ENCODE measurements at regions not wholly inside any gene's neighbourhood (a gene's known extent, or its start where the extent isn't known, plus 50 kb on each side); places are given as distances from the start of the nearest gene placed in this dataset.

DNA sequence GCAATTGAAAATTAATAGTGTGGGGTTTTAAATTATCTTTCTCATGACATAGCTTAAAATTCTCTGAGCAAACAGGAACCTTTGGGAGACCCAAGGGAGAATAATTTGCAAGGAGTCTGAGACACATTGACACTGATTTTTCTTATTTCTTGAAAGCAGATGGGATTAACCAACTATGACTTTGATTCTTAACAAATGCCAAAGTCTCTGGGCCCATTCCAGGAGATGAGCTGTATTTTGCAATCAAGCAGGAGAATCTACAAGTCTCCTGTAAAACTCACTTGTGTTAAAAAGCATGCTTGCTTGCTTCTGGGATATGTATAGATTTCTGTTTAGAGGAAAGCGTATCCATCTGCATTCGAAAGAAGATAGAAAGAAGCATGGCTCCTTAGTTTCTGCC is 71.3 kb upstream of the STT3B start:
- H3K4me2 ChIP-seq (ENCODE audit: low read depth, low read length, poor library complexity, severe bottlenecking): peak overlapping the region; percentile 86
- no peak overlapping the region for H2AFZ ChIP-seq (ENCODE audit: low read length)
- no peaks in the 10 kb centered on the region for H3K9me3 ChIP-seq (ENCODE audit: insufficient read depth, low read depth, low read length)
- H3K4me1 ChIP-seq (ENCODE audit: insufficient read depth, low read length, poor library complexity, severe bottlenecking): peaks cover 66% of the 10 kb centered on the region
- H3K79me2 ChIP-seq (ENCODE audit: insufficient read depth, low read length): peaks cover 54% of the 10 kb centered on the region
- H3K9me2 ChIP-seq (replicated peaks; ENCODE audit: low read depth, low read length): no peaks in the 10 kb centered on the region
- no peaks in the 10 kb centered on the region for H3K27me3 ChIP-seq (ENCODE audit: insufficient read depth, low read length, poor library complexity, severe bottlenecking)
- TF ChIP-seq, protein P1, sequence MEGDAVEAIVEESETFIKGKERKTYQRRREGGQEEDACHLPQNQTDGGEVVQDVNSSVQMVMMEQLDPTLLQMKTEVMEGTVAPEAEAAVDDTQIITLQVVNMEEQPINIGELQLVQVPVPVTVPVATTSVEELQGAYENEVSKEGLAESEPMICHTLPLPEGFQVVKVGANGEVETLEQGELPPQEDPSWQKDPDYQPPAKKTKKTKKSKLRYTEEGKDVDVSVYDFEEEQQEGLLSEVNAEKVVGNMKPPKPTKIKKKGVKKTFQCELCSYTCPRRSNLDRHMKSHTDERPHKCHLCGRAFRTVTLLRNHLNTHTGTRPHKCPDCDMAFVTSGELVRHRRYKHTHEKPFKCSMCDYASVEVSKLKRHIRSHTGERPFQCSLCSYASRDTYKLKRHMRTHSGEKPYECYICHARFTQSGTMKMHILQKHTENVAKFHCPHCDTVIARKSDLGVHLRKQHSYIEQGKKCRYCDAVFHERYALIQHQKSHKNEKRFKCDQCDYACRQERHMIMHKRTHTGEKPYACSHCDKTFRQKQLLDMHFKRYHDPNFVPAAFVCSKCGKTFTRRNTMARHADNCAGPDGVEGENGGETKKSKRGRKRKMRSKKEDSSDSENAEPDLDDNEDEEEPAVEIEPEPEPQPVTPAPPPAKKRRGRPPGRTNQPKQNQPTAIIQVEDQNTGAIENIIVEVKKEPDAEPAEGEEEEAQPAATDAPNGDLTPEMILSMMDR (conservative IDR thresholded peaks at IDR 0.05; ENCODE audit: low read length): no peak
- TF ChIP-seq EZH2phosphoT487 (IDR thresholded peaks at IDR 0.05; ENCODE audit: borderline replicate concordance): no peak
- H3F3A ChIP-seq (ENCODE audit: low read depth): peaks cover 6% of the 10 kb centered on the region
- H4K20me1 ChIP-seq (ENCODE audit: insufficient read depth, low read length, poor library complexity, severe bottlenecking): no peaks in the 10 kb centered on the region
- H3K36me3 ChIP-seq (ENCODE audit: insufficient read depth, low read length): no peaks in the 10 kb centered on the region
- H3K4me3 ChIP-seq (ENCODE audit: low read length, poor library complexity, severe bottlenecking): peak overlapping the region; percentile 67
- peak overlapping the region; percentile 80 for H3K9ac ChIP-seq (ENCODE audit: low read depth, low read length, poor library complexity, severe bottlenecking)

DNA sequence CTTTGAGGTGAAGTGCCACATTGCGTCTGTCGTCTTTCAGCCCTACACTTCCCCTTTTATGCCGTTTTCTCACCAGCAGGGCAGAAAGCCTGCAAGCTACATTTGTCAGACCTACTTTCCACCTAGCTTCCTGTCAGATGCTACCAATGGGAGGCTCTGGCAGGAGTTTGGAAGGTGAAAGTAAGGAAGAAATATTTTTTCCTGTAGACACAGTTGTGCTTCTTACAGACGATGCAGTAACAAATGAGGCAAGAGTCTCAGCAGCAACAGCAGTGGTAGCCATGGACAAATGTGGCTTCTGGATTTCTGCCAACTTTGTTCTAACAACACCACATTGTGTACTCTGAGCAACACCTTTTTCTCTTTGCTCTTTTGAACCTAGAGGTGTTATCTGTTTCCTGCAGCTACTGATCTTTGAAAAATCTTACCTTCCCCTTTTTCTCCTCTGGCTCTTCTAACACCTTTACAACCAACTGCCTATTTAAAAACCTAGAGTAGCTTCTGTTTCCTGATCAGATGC is 70.6 kb upstream of the STT3B start:
- H3K79me2 ChIP-seq (ENCODE audit: insufficient read depth, low read length): peaks cover 61% of the 10 kb centered on the region
- no peaks in the 10 kb centered on the region for H3K9me2 ChIP-seq (replicated peaks; ENCODE audit: low read depth, low read length)
- no peaks in the 10 kb centered on the region for H3K27me3 ChIP-seq (ENCODE audit: insufficient read depth, low read length, poor library complexity, severe bottlenecking)
- TF ChIP-seq, protein P1 (conservative IDR thresholded peaks at IDR 0.05; ENCODE audit: low read length): peak; percentile 45
- TF ChIP-seq EZH2phosphoT487 (IDR thresholded peaks at IDR 0.05; ENCODE audit: borderline replicate concordance): no peak
- H2AFZ ChIP-seq (ENCODE audit: low read length): no peak overlapping the region
- peak overlapping the region; percentile 80 for H3K9ac ChIP-seq (ENCODE audit: low read depth, low read length, poor library complexity, severe bottlenecking)
- no peaks in the 10 kb centered on the region for H3K9me3 ChIP-seq (ENCODE audit: insufficient read depth, low read depth, low read length)
- peaks cover 6% of the 10 kb centered on the region for H3F3A ChIP-seq (ENCODE audit: low read depth)
- H3K4me2 ChIP-seq (ENCODE audit: low read depth, low read length, poor library complexity, severe bottlenecking): peak overlapping the region; percentile 86
- peaks cover 71% of the 10 kb centered on the region for H3K4me1 ChIP-seq (ENCODE audit: insufficient read depth, low read length, poor library complexity, severe bottlenecking)
- H3K4me3 ChIP-seq (ENCODE audit: low read length, poor library complexity, severe bottlenecking): peak overlapping the region; percentile 67
- H4K20me1 ChIP-seq (ENCODE audit: insufficient read depth, low read length, poor library complexity, severe bottlenecking): no peaks in the 10 kb centered on the region
- no peaks in the 10 kb centered on the region for H3K36me3 ChIP-seq (ENCODE audit: insufficient read depth, low read length)

DNA sequence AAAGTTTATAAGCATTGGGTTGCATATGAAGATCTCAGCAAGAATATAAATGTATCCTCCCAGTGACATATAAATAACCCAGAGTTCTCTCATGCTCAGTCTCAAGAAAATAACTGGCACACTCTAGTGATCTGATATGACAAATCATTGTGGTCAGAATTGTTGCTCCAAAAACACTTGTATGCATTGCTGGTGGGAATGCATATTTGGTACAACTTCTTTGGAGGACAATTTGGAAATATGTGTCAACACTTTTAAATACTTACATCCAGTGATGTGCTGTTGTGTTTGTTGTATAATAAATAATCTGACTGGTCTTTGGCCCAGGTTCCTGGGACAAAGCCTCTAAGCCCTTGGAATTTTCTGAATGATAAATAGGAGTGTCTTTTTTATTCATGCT is 66.7 kb upstream of the STT3B start:
- H3K79me2 ChIP-seq (ENCODE audit: insufficient read depth, low read length): peaks cover 45% of the 10 kb centered on the region
- peak overlapping the region; percentile 31 for H3K9ac ChIP-seq (ENCODE audit: low read depth, low read length, poor library complexity, severe bottlenecking)
- H3K27me3 ChIP-seq (ENCODE audit: insufficient read depth, low read length, poor library complexity, severe bottlenecking): no peaks in the 10 kb centered on the region
- no peak overlapping the region for H2AFZ ChIP-seq (ENCODE audit: low read length)
- TF ChIP-seq EZH2phosphoT487 (IDR thresholded peaks at IDR 0.05; ENCODE audit: borderline replicate concordance): no peak
- TF ChIP-seq, protein P1 (conservative IDR thresholded peaks at IDR 0.05; ENCODE audit: low read length): no peak
- H3K4me3 ChIP-seq (ENCODE audit: low read length, poor library complexity, severe bottlenecking): peak overlapping the region; percentile 33
- no peaks in the 10 kb centered on the region for H4K20me1 ChIP-seq (ENCODE audit: insufficient read depth, low read length, poor library complexity, severe bottlenecking)
- H3K9me2 ChIP-seq (replicated peaks; ENCODE audit: low read depth, low read length): no peaks in the 10 kb centered on the region
- no peaks in the 10 kb centered on the region for H3K36me3 ChIP-seq (ENCODE audit: insufficient read depth, low read length)
- H3K9me3 ChIP-seq (ENCODE audit: insufficient read depth, low read depth, low read length): no peaks in the 10 kb centered on the region
- H3K4me2 ChIP-seq (ENCODE audit: low read depth, low read length, poor library complexity, severe bottlenecking): peak overlapping the region; percentile 61
- peaks cover 6% of the 10 kb centered on the region for H3F3A ChIP-seq (ENCODE audit: low read depth)
- peaks cover 60% of the 10 kb centered on the region for H3K4me1 ChIP-seq (ENCODE audit: insufficient read depth, low read length, poor library complexity, severe bottlenecking)

Data from Loucy (cell line).